ENCODE measurements at regions not wholly inside any gene's neighbourhood (a gene's known extent, or its start where the extent isn't known, plus 50 kb on each side); places are given as distances from the start of the nearest gene placed in this dataset.

DNA sequence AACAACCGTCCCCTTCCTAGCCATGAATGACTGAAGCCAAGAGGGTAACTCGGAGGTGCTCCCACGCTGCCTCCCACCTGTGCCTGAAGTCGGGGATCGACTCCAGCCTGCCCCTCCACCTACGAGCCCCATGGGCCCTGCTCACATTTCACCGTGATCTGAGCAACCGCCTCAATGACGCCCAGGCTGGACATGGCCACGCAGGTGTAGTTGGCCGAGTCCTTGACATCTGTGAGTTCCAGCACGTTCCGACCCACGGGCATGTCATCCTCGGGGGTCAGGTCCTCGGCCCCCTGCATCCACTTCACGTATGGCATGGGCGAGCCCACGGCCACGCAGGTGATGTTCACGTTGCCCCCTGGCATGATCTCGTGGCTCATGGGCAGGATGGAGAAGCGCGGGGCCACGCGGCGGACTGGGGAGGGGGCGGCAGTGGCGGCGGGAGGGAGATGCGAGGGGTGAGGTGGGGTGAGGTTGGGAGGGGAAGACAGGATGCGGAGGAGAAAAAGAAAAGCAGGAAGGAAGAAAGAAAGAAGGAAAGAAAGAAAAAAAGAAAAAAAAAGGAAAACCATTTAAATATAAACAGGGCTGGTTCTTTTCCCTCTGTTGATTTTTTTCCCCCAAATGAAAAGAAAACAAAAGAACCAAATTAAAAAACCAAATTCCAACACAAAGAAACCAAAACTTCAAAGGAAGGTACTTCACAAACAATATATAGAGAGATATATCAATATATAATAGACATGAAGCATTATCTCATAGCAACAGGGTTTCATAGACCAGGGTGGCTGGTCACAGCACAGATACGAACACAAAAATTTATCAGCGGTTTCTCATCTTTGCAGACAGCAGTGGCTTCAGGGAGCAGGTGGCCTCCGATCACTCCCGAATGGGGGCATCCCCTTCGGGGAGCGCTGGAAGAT lies 94.7 kb downstream of the PTPRS start:
- CTCF ChIA-PET (ENCODE audit: low intra/inter-chr PET ratio, low total read pairs): no interaction called here
- Histone ChIP-seq H3K4me3 (replicated peaks in 1 of 3; ENCODE audit: insufficient read depth in 1 of 3, low read depth in 2 of 3, low read length in 3 of 3) (no peak overlapping the region), H4K20me1 (ENCODE audit: insufficient read depth, low read length) (0 out of 2 replicates have a peak, but pooled peaks cover 3% of the 10 kb centered on the region), H3K4me2 (ENCODE audit: low read depth, low read length) (no peak overlapping the region), H3K9ac (ENCODE audit: insufficient read depth, low read depth, low read length) (no peak overlapping the region), H3K27me3 (ENCODE audit: control insufficient read depth in 1 of 2, insufficient read depth in 2 of 2, low read length in 2 of 2) (no peaks in the 10 kb centered on the region), H3K79me2 (ENCODE audit: insufficient read depth, low read length) (no peaks in the 10 kb centered on the region), H3K4me1 (ENCODE audit: insufficient read depth, low read length) (no peaks in the 10 kb centered on the region), H3K27ac (ENCODE audit: extremely low read length, insufficient read depth, low read length) (no peak overlapping the region), H3K36me3 (replicated peaks in 1 of 2; ENCODE audit: control insufficient read depth in 1 of 2, insufficient read depth in 2 of 2, low read length in 2 of 2) (peaks cover 4 to 7% of the 10 kb centered on the region in 2 experiments; a peak in 3 of 5 replicates), H3K9me3 (ENCODE audit: low read length) (no peaks in the 10 kb centered on the region), H2AFZ (ENCODE audit: low read length) (no peak overlapping the region)
- POLR2A ChIA-PET: no interaction called here
- no peak for ATAC-seq
- no TSS peak for BruUV-seq (replicated peaks)
- intact Hi-C loops (cut with micrococcal nuclease; ENCODE audit: unreplicated experiment) (no loop called here), in situ Hi-C loops (cut with HindIII; ENCODE audit: extremely low pct_ligation_motif_present, low pct_unique_long_range_greater_than_20kb) (no loop called here)
- DNase-seq (ENCODE audit: low spot score): no peak
- 97% methylated on average over 34 of the region's 38 CpGs for WGBS (ENCODE audit: low lambda C conversion rate)
- FAIRE-seq: no peak
- TF ChIP-seq, protein P1, sequence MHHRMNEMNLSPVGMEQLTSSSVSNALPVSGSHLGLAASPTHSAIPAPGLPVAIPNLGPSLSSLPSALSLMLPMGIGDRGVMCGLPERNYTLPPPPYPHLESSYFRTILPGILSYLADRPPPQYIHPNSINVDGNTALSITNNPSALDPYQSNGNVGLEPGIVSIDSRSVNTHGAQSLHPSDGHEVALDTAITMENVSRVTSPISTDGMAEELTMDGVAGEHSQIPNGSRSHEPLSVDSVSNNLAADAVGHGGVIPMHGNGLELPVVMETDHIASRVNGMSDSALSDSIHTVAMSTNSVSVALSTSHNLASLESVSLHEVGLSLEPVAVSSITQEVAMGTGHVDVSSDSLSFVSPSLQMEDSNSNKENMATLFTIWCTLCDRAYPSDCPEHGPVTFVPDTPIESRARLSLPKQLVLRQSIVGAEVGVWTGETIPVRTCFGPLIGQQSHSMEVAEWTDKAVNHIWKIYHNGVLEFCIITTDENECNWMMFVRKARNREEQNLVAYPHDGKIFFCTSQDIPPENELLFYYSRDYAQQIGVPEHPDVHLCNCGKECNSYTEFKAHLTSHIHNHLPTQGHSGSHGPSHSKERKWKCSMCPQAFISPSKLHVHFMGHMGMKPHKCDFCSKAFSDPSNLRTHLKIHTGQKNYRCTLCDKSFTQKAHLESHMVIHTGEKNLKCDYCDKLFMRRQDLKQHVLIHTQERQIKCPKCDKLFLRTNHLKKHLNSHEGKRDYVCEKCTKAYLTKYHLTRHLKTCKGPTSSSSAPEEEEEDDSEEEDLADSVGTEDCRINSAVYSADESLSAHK (CRISPR knock-in tag; IDR thresholded peaks at IDR 0.05; ENCODE audit: borderline replicate concordance): no peak
- TF ChIP-seq NR2F2 (IDR thresholded peaks at IDR 0.05; ENCODE audit: borderline replicate concordance, low read depth) (no peak), NFE2 (CRISPR knock-in tag; IDR thresholded peaks at IDR 0.05) (no peak), RXRB (CRISPR knock-in tag; IDR thresholded peaks at IDR 0.05; ENCODE audit: borderline replicate concordance) (no peak), FOSL1 (CRISPR knock-in tag; IDR thresholded peaks at IDR 0.05; ENCODE audit: borderline replicate concordance) (no peak), TBX3 (IDR thresholded peaks at IDR 0.05; ENCODE audit: borderline replicate concordance) (no peak), ZNF570 (CRISPR knock-in tag; IDR thresholded peaks at IDR 0.05; ENCODE audit: borderline replicate concordance) (no peak), GFI1 (CRISPR knock-in tag; IDR thresholded peaks at IDR 0.05; ENCODE audit: borderline replicate concordance) (no peak), TGIF2 (CRISPR knock-in tag; IDR thresholded peaks at IDR 0.05) (no peak), ZNF337 (CRISPR knock-in tag; IDR thresholded peaks at IDR 0.05; ENCODE audit: borderline replicate concordance, low read depth) (no peak)
- TF ChIP-seq, protein P2, sequence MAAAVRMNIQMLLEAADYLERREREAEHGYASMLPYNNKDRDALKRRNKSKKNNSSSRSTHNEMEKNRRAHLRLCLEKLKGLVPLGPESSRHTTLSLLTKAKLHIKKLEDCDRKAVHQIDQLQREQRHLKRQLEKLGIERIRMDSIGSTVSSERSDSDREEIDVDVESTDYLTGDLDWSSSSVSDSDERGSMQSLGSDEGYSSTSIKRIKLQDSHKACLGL (CRISPR knock-in tag; IDR thresholded peaks at IDR 0.05): no peak
- TF ChIP-seq, protein P3, sequence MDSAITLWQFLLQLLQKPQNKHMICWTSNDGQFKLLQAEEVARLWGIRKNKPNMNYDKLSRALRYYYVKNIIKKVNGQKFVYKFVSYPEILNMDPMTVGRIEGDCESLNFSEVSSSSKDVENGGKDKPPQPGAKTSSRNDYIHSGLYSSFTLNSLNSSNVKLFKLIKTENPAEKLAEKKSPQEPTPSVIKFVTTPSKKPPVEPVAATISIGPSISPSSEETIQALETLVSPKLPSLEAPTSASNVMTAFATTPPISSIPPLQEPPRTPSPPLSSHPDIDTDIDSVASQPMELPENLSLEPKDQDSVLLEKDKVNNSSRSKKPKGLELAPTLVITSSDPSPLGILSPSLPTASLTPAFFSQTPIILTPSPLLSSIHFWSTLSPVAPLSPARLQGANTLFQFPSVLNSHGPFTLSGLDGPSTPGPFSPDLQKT (CRISPR knock-in tag; IDR thresholded peaks at IDR 0.05; ENCODE audit: borderline replicate concordance): no peak
- TF ChIP-seq, protein P4, sequence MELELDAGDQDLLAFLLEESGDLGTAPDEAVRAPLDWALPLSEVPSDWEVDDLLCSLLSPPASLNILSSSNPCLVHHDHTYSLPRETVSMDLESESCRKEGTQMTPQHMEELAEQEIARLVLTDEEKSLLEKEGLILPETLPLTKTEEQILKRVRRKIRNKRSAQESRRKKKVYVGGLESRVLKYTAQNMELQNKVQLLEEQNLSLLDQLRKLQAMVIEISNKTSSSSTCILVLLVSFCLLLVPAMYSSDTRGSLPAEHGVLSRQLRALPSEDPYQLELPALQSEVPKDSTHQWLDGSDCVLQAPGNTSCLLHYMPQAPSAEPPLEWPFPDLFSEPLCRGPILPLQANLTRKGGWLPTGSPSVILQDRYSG (CRISPR knock-in tag; IDR thresholded peaks at IDR 0.05): no peak
- TF ChIP-seq, protein P5, sequence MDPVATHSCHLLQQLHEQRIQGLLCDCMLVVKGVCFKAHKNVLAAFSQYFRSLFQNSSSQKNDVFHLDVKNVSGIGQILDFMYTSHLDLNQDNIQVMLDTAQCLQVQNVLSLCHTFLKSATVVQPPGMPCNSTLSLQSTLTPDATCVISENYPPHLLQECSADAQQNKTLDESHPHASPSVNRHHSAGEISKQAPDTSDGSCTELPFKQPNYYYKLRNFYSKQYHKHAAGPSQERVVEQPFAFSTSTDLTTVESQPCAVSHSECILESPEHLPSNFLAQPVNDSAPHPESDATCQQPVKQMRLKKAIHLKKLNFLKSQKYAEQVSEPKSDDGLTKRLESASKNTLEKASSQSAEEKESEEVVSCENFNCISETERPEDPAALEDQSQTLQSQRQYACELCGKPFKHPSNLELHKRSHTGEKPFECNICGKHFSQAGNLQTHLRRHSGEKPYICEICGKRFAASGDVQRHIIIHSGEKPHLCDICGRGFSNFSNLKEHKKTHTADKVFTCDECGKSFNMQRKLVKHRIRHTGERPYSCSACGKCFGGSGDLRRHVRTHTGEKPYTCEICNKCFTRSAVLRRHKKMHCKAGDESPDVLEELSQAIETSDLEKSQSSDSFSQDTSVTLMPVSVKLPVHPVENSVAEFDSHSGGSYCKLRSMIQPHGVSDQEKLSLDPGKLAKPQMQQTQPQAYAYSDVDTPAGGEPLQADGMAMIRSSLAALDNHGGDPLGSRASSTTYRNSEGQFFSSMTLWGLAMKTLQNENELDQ (CRISPR knock-in tag; IDR thresholded peaks at IDR 0.05; ENCODE audit: borderline replicate concordance): no peak

All from HepG2 (cell line).